Testis (tissue), 2 donors: ENCODE measurements at regions not wholly inside any gene's neighbourhood (a gene's known extent, or its start where the extent isn't known, plus 50 kb on each side); places are given as distances from the start of the nearest gene placed in this dataset.

Experiments used
- POLR2A ChIP-seq: fragments of 450-650 bp; IDR thresholded peaks from one replicate; pipeline ENCODE4 v1.6.1; 2017; ENCODE audit warnings: antibody characterized with exemption, mild to moderate bottlenecking, moderate library complexity
- TF ChIP-seq, protein P1 (sequence below), 3 experiments: fragments of 450-650 bp in 2 of 3; fragments of 200-600 bp in 1 of 3; sonication (generic) in 1 of 3; IDR thresholded peaks; one replicate each; pipeline ENCODE4 v1.5.1; 2016 to 2019; ENCODE audit warnings: antibody characterized with exemption in 3 of 3, mild to moderate bottlenecking in 2 of 3, moderate library complexity in 1 of 3

- TF ChIP-seq POLR2A: no peak
- TF ChIP-seq, protein P1, sequence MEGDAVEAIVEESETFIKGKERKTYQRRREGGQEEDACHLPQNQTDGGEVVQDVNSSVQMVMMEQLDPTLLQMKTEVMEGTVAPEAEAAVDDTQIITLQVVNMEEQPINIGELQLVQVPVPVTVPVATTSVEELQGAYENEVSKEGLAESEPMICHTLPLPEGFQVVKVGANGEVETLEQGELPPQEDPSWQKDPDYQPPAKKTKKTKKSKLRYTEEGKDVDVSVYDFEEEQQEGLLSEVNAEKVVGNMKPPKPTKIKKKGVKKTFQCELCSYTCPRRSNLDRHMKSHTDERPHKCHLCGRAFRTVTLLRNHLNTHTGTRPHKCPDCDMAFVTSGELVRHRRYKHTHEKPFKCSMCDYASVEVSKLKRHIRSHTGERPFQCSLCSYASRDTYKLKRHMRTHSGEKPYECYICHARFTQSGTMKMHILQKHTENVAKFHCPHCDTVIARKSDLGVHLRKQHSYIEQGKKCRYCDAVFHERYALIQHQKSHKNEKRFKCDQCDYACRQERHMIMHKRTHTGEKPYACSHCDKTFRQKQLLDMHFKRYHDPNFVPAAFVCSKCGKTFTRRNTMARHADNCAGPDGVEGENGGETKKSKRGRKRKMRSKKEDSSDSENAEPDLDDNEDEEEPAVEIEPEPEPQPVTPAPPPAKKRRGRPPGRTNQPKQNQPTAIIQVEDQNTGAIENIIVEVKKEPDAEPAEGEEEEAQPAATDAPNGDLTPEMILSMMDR (IDR thresholded peaks at IDR 0.05): no peak
These were observed 181.5 kb upstream of the ATP2B1 start for GRCh38 chr12:89890161-89890560.
